Mucosa of descending colon (tissue), 3 donors: ENCODE measurements at regions not wholly inside any gene's neighbourhood (a gene's known extent, or its start where the extent isn't known, plus 50 kb on each side); places are given as distances from the start of the nearest gene placed in this dataset.

Experiments used
- ATAC-seq: fragments of 200-7000 bp; cut with Tn5 transposase; one replicate; pipeline ENCODE4 v1.9.1; 2020; ENCODE audit warnings: mild to moderate bottlenecking, moderate library complexity
- DNase-seq, 3 donors: peaks; one replicate each; pipeline ENCODE4 v3.0.0-alpha.2; 2020
- H3K36me3 ChIP-seq: fragments of 200-600 bp; one replicate; pipeline ENCODE4 v1.8.0; 2021; ENCODE audit warnings: low read depth, mild to moderate bottlenecking
- H3K4me1 ChIP-seq: fragments of 200-600 bp; one replicate; pipeline ENCODE4 v1.8.0; 2021; ENCODE audit warnings: low read depth, mild to moderate bottlenecking
- H3K4me3 ChIP-seq: fragments of 200-600 bp; one replicate; pipeline ENCODE4 v1.8.0; 2021; ENCODE audit warnings: mild to moderate bottlenecking
- H3K9me3 ChIP-seq: fragments of 200-600 bp; one replicate; pipeline ENCODE4 v1.8.0; 2021; ENCODE audit warnings: mild to moderate bottlenecking
- intact Hi-C, 2 donors: fragments of 100-400 bp; cut with DNase I in 1 of 2; cut with micrococcal nuclease in 1 of 2; formaldehyde crosslinking; loops; one replicate each; pipeline versions ENCODE4 v1.11.0 to v1.11.1; 2022; cut with DNase I, micrococcal nuclease
- TF ChIP-seq, protein P1 (sequence below): fragments of 200-600 bp; IDR thresholded peaks from one replicate; pipeline ENCODE4 v1.8.0; 2022; ENCODE audit warnings: antibody characterized with exemption, mild to moderate bottlenecking
- donor health status: DM: no; HTN: no; CAD: no; lungs with moderate emphysema.
- donor health status: DM: no; HTN: no; CAD: no.
- donor health status: DM: no; HTN: yes; CAD: no.

DNA sequence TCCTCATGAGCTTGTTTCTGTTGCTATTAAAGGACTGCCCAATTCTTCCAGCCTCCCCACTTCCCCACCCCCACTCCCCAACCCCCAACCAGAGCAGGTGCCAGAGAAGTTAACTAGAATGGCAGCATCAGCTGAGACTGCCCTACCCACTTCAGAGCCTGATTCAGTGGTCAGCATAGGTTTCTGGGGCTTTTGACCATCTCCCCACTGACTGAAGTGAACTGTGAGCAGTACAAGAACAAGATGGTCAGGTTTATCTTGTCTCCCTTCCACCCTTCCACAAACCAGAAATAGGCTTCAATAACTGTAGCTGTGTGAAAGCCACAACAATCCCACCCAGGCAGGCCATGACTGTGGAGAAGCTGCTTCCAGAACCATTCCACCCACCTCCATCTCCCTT lies 289.4 kb upstream of the SLC24A2 start:
- H3K9me3 ChIP-seq: no peaks in the 10 kb centered on the region
- H3K36me3 ChIP-seq: no peaks in the 10 kb centered on the region
- no peak for DNase-seq
- H3K4me3 ChIP-seq: no peak overlapping the region
- no peaks in the 10 kb centered on the region for H3K4me1 ChIP-seq
- intact Hi-C loops: no loop called here
- ATAC-seq: no peak
- TF ChIP-seq, protein P1, sequence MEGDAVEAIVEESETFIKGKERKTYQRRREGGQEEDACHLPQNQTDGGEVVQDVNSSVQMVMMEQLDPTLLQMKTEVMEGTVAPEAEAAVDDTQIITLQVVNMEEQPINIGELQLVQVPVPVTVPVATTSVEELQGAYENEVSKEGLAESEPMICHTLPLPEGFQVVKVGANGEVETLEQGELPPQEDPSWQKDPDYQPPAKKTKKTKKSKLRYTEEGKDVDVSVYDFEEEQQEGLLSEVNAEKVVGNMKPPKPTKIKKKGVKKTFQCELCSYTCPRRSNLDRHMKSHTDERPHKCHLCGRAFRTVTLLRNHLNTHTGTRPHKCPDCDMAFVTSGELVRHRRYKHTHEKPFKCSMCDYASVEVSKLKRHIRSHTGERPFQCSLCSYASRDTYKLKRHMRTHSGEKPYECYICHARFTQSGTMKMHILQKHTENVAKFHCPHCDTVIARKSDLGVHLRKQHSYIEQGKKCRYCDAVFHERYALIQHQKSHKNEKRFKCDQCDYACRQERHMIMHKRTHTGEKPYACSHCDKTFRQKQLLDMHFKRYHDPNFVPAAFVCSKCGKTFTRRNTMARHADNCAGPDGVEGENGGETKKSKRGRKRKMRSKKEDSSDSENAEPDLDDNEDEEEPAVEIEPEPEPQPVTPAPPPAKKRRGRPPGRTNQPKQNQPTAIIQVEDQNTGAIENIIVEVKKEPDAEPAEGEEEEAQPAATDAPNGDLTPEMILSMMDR: no peak

DNA sequence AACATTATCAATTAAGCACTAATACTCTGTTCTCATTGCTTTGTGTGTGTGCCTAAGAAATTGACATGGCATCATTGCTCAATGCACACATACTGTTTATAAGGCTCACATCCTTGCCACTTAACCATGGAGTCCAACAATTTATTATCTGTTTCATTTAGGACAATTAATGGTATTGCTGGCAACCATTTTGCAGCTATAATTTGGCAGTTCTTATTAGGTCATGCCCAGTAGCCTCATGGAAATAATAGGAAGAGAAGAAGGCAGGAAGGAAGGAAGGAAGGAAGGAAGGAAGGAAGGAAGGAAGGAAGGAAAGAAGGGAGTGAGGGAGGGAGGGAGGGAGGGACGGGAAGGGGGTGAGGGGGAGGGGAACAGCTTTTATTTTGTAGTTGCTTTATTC lies 285.5 kb upstream of the SLC24A2 start:
- intact Hi-C loops: no loop called here
- Histone ChIP-seq H3K4me1 (no peaks in the 10 kb centered on the region), H3K9me3 (no peaks in the 10 kb centered on the region), H3K4me3 (no peak overlapping the region), H3K36me3 (no peaks in the 10 kb centered on the region)
- DNase-seq (no peak), ATAC-seq (no peak)
- TF ChIP-seq, protein P1: no peak

DNA sequence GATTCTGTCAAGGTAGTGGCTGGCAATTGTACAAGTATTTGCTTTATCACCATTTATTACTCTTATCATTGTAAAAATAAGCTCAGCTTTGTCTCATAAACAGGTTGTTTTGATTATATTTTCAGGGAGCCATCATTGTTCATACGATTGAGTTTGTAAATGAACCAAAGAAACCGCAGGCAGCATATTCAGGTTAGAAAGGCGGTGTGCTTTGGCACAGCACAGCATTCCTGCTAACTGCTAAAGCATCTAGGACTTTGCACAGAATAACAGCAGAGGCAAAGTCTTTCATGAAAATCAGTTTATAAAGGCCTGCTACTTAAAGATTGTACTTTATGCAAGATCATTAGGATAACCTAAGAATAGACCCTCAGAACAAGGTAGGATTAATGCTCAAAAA lies 281.5 kb upstream of the SLC24A2 start:
- no peaks in the 10 kb centered on the region for H3K9me3 ChIP-seq
- no peaks in the 10 kb centered on the region for H3K36me3 ChIP-seq
- no peak for ATAC-seq
- TF ChIP-seq, protein P1: no peak
- DNase-seq: no peak
- intact Hi-C loops: no loop called here
- H3K4me1 ChIP-seq: no peaks in the 10 kb centered on the region
- H3K4me3 ChIP-seq: no peak overlapping the region

DNA sequence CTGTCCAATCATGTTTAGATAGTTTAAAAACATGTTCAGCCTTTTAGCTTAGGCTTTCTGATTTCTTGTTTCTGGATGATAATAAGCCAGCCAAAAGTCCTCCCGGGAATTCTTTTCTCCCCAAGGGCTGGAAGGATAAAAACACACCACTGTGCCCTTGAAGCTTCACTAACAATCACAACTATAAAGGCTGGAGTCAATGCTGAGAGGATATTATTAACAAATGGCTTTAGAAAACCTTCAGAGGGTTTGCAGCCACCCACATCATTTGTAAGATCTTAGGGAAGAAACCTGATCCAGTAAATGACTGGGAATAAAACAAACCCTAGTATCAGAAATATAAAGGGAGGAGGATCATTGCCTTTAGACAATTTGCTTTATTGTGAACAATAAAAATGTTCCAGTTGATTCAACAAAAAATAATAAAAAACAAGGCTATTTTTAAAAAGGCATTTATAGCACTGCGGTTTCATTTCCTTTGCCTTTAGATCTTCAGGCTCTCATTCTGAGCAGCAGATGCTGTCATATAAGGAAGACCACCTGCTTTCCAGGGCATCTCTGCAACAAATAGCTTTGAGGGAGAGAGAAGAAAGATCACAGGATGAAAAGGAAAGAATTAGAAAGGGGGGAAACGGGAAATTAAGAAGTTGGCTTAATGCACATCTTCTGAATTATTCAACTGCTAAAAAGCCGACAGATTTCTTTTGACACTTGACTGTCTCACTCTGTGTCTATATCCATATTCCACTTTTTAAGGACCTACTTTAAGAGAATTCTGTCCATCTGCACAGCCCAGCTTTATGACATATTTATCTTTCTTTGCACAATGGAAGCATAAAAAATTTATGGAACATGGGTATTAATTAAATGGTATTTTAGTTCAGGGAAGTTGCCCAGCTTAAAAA lies 277.2 kb upstream of the SLC24A2 start:
- ATAC-seq (no peak), DNase-seq (no peak)
- Histone ChIP-seq H3K36me3 (no peaks in the 10 kb centered on the region), H3K9me3 (no peaks in the 10 kb centered on the region), H3K4me1 (no peaks in the 10 kb centered on the region), H3K4me3 (no peak overlapping the region)
- intact Hi-C loops: no loop called here
- TF ChIP-seq, protein P1: no peak

DNA sequence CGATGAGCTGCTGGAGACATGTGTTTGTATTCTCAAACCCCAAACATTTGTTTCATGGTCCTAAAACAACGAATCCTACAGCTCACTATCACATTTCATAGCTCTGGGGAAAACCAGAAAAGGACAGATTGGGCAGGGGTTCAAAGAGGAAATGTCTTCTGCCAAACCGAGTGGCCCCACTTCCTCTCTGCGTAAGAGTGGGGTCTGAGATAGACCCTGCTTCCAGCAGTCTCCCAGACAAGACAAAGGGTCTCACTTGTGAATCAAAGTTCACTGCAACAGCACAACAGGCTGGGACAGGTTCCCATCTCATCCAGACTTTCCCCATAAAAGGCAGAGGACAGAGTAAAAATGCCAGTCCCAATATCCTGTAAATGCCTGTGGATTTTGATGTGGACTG lies 276.2 kb upstream of the SLC24A2 start:
- H3K9me3 ChIP-seq: no peaks in the 10 kb centered on the region
- no peaks in the 10 kb centered on the region for H3K4me1 ChIP-seq
- TF ChIP-seq, protein P1: no peak
- ATAC-seq: no peak
- no peak for DNase-seq
- no peaks in the 10 kb centered on the region for H3K36me3 ChIP-seq
- no peak overlapping the region for H3K4me3 ChIP-seq
- intact Hi-C loops: no loop called here
